AG20443 (cell line): ENCODE measurements at regions not wholly inside any gene's neighbourhood (a gene's known extent, or its start where the extent isn't known, plus 50 kb on each side); places are given as distances from the start of the nearest gene placed in this dataset.
A peak's percentile ranks its signal among the peaks of the same experiment; 100 is the strongest.

Experiments
- DNase-seq: peaks from one replicate; pipeline ENCODE4 v3.0.0; 2012; ENCODE audit warnings: low spot score, mixed read lengths

- DNase-seq, result no peak
These were observed 737.1 kb upstream of the FLRT2 start for GRCh38 chr14:84792722-84793410.

- DNase-seq, result no peak
These were observed 732.6 kb upstream of the FLRT2 start for GRCh38 chr14:84797326-84797725.

- DNase-seq, result no peak
These were observed 725.5 kb upstream of the FLRT2 start for GRCh38 chr14:84804468-84804867.

- no peak for DNase-seq
These were observed 725.0 kb upstream of the FLRT2 start for GRCh38 chr14:84804895-84805294.

GRCh38 chr14:84806181-84806580, 723.8 kb upstream of the FLRT2 start:
- DNase-seq, result no peak

DNA sequence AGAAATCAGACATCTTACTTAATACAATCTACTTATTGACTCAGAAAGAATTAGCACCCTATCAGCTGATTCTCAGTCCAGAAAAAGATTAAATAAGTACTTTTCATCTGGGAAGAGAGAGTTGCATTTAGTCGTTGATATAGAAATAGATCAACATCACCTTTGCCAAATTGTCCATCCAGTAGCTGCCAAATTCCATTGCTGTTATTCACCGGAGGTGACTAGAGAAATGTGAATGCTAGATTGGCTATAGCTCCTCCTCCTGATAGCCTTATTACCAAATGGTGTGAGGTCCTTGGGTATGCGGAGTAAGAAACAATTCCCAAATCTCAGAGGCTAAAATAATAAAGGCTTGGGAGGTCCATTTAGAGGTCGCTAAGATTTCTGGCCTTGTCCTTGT, 723.3 kb upstream of the FLRT2 start:
- DNase-seq, result no peak

GRCh38 chr14:84807673-84808072, 722.3 kb upstream of the FLRT2 start:
- no peak for DNase-seq

- DNase-seq, result no peak
These were observed 720.8 kb upstream of the FLRT2 start for GRCh38 chr14:84809158-84809557.

- no peak for DNase-seq
These were observed 715.6 kb upstream of the FLRT2 start for GRCh38 chr14:84814391-84814790.

GRCh38 chr14:84819528-84819927, 710.4 kb upstream of the FLRT2 start:
- DNase-seq, result no peak

DNA sequence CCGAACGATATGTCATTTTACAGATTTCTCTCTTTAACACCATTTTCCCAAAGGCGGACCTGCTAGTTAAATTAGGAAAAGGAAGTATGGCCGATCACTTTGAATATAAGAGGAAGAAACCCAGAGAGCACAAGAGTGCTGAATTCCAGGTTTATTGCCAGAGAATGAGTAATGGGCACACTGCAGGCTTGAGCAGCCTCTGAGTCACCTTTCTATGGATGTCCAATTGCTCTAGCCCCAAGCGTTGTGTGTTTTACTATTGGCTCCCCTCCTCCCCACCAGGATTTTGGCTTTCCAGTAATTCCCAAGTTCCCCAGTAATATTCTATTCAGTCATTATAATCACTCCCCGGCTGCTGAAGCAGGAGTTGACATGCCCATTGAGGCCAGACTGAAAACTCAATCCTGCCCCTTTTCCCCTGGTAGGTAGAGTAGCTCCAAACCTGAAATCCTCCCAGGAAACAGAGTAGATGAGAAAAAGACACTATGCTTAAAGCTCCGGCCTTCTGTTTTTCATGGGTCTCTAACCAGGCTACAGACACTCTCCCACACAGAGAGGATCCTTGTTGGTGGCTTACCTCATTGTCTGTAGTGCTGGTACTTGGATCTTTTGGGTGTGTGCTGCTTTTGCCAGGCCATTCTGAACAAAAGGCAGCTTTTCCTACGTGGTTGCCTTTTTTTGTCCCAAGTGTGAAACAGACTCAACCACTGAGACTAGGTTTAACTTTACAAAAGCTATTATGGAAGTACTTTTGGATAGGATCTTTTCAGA, 704.3 kb upstream of the FLRT2 start:
- peak; percentile 17 for DNase-seq

GRCh38 chr14:84826294-84826693, 703.6 kb upstream of the FLRT2 start:
- no peak for DNase-seq

DNA sequence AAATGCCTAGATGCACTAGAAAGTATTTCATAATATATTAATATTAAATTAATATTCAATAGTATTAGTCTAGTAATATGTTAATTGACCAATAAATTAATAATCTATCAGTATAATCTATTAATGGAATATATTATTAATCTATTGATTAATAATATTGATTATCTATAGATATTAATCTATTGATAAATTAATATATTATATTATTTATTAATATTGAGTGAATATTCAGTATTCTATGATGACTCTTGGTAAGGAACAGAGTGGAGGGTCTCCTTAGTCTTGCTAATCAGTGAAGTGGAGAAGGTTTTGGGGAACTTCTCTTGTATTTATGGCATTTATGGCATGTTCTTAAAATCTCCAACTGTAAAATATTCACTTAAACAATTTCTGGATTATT, 679.3 kb upstream of the FLRT2 start:
- DNase-seq, result no peak

GRCh38 chr14:84856751-84857534, 673.0 kb upstream of the FLRT2 start:
- no peak for DNase-seq

DNA sequence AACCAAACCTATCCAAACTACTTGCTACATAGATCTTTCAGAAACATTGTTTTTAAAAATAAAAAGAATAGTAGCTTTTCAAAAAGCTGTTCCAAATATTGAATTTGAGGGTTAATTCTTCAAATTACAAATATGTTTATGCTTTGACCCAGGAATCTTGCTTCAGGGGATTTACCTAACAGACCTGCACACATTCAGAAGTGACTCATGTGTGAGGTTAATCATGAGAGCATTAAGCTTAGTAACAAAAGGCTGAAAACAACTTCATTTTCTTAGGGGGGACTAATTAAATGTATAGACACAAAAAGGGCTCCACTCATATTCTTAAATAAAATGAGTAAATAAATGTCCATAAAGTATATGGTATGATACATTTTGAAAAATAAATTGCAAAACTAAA, 672.4 kb upstream of the FLRT2 start:
- no peak for DNase-seq

DNA sequence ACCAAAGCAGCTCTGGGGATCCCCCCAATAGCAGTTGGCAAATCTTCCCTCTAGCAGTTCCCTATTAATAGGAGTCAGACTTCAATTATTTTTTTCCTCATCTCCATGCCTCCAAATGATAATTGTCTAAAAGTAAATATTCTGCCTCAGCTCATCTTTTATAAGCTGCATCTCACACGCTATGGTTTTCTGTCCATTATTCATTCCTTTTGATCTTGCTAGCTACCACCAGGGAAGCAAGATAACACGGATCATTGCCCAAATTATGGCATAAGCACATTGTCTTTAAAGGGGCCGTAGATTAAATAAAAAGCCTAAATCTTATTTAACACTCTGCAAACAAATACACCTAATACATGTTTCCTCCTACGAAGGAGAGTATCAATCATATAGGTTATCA, 670.8 kb upstream of the FLRT2 start:
- DNase-seq, result no peak

DNA sequence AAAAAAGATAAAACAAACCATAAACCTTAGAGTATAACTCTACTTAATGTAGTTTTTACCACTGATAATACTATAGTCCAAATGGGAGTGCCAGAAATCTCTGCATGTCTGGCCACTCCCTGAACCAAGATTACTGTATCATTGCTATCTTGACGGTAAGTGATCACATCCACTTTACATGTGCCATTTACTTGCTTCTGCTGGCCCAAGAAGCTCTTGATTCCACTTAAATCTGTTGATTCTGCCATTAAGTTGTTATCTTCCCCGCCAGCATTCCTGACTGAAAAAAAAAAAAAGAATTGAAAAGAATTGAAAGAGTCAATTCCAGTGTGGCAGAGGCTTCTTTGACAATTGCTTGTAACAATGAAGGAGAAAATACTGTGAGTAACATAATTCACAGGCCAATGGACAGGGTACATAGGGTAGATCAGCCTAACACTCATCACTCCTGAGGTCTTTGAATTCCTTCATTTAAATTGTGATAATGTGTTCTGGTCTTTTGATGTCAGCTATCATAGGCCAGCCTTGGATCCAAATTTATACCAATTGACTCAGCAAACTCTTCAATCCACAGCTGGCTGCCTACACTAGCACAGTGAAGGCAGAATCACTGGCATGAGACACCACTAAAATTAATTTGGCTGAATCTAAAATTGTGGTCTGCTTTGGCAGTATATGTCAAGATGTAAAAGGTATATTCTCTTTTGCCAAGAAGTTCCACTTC, 665.2 kb upstream of the FLRT2 start:
- no peak for DNase-seq

- DNase-seq, result no peak
These were observed 658.2 kb upstream of the FLRT2 start for GRCh38 chr14:84871734-84872133.

GRCh38 chr14:84874436-84874835, 655.5 kb upstream of the FLRT2 start:
- DNase-seq, result no peak

DNA sequence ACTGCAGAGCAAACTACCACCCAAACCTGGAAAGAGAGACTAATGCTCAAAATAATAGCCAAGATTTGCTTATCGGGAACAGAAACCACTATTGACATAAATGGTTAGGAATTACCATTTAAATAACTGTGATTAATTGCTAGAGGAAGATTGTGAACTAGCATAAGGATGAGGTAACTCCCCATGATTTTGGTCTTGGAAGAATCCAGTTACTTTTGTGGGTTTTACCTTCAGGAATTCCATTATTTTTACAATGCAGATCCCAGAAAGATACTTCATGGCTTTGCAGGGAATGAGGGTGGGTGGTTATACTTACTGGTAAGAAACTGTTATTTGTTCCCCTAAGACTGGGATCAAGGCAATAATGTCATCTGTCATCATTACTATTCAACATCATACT, 652.9 kb upstream of the FLRT2 start:
- no peak for DNase-seq

DNA sequence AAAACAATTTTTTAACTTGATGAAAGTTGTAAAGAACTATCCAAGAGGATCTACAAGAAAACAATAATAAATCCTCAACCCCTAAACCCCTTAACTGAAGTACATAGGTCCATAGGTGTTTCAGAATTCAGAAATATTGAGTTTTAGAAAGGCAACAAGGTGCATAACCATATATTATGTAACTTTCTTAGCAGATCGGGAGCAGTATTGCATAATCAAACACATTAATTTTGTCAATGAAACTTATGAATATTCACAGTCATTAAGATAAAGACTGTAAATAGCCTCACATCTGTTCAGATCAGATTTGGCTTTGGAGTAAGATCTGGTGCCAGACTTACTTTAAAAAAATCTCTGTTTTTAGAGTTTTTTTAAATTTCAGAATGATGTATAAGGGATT, 647.1 kb upstream of the FLRT2 start:
- no peak for DNase-seq

GRCh38 chr14:84885061-84885460, 644.9 kb upstream of the FLRT2 start:
- no peak for DNase-seq
